Suprapubic skin (tissue), 4 donors: ENCODE measurements at regions not wholly inside any gene's neighbourhood (a gene's known extent, or its start where the extent isn't known, plus 50 kb on each side); places are given as distances from the start of the nearest gene placed in this dataset.

ENCODE experiments used
- EP300 ChIP-seq: sonication (generic); formaldehyde crosslinking; IDR thresholded peaks from one replicate; pipeline ENCODE4 v1.6.1; 2017; ENCODE audit warnings: antibody characterized with exemption
- POLR2A ChIP-seq, 2 donors: fragments of 450-650 bp; IDR thresholded peaks; one replicate each; pipeline ENCODE4 v1.6.1; 2017; ENCODE audit warnings: antibody characterized with exemption in 2 of 2, mild to moderate bottlenecking in 2 of 2, moderate library complexity in 2 of 2
- POLR2AphosphoS5 ChIP-seq, 3 donors: sonication (generic); formaldehyde crosslinking; IDR thresholded peaks; one replicate each; pipeline ENCODE4 v1.6.1; 2017; ENCODE audit warnings: antibody characterized with exemption in 3 of 3
- TF ChIP-seq, protein P1 (sequence below), 2 donors: fragments of 200-600 bp in 1 of 2; fragments of 450-650 bp in 1 of 2; sonication (generic) in 1 of 2; IDR thresholded peaks; one replicate each; pipeline ENCODE4 v1.5.1; 2016 to 2019; ENCODE audit warnings: antibody characterized with exemption in 2 of 2, mild to moderate bottlenecking in 1 of 2, moderate library complexity in 1 of 2

DNA sequence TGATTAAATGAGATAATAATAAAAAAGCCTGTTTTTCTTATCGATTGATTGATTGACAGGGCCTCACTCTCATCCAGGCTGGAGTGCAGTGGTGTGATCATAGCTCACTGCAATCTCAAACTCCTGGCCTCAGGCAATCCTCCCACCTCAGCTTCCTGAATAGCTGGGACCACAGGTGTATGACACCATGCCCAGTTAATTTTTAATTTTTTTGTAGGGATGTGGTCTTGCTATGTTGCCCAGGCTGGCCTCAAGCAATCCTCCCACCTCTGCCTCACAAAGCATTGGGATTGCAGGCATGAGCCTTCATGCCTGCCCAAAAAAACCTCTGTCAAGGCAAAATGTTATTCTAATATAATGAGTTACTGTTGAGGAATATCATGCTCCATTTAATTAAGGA is 346.4 kb upstream of the DAB1 start:
- TF ChIP-seq, protein P1, sequence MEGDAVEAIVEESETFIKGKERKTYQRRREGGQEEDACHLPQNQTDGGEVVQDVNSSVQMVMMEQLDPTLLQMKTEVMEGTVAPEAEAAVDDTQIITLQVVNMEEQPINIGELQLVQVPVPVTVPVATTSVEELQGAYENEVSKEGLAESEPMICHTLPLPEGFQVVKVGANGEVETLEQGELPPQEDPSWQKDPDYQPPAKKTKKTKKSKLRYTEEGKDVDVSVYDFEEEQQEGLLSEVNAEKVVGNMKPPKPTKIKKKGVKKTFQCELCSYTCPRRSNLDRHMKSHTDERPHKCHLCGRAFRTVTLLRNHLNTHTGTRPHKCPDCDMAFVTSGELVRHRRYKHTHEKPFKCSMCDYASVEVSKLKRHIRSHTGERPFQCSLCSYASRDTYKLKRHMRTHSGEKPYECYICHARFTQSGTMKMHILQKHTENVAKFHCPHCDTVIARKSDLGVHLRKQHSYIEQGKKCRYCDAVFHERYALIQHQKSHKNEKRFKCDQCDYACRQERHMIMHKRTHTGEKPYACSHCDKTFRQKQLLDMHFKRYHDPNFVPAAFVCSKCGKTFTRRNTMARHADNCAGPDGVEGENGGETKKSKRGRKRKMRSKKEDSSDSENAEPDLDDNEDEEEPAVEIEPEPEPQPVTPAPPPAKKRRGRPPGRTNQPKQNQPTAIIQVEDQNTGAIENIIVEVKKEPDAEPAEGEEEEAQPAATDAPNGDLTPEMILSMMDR (IDR thresholded peaks at IDR 0.05), result no peak
- no peak for TF ChIP-seq EP300
- TF ChIP-seq POLR2A (IDR thresholded peaks at IDR 0.05), result no peak
- TF ChIP-seq POLR2AphosphoS5 (IDR thresholded peaks at IDR 0.05), result no peak
